ENCODE measurements at regions not wholly inside any gene's neighbourhood (a gene's known extent, or its start where the extent isn't known, plus 50 kb on each side); places are given as distances from the start of the nearest gene placed in this dataset.

DNA sequence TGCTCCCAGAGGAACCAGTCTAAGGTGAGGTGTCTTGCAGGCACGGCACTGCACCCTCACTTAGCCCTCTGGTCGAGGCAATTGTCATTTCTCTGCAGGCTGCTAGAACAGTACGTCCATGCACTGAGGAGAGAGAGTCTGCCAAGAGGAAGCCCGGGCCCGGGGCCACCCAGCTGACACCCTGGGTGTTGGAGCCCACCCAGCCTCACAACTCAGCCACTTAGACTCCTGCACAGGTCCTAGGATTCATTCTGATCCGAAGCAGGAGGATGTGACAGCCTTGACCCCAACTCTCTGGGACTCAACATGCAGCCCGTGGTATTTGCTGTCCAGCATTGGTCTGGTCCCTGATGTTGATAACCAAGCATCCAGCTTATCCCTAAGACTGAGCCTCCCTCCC is 111.9 kb downstream of the ADSS2 start:
- no peaks in the 10 kb centered on the region for H3K9me3 ChIP-seq (ENCODE audit: low read length)
- no peak overlapping the region for H3K27ac ChIP-seq (ENCODE audit: low read length)
- H3K4me2 ChIP-seq (ENCODE audit: low read length), result no peak overlapping the region
- no peak for TF ChIP-seq EP300 (conservative IDR thresholded peaks at IDR 0.05; ENCODE audit: poor library complexity, severe bottlenecking)
- H3K36me3 ChIP-seq (ENCODE audit: insufficient read depth, low read length), result no peaks in the 10 kb centered on the region
- no peaks in the 10 kb centered on the region for H4K20me1 ChIP-seq (ENCODE audit: insufficient read depth)
- H3K9ac ChIP-seq (ENCODE audit: low read length), result no peak overlapping the region
- no peaks in the 10 kb centered on the region for H3K79me2 ChIP-seq (replicated peaks; ENCODE audit: insufficient read depth, low read length)
- no peaks in the 10 kb centered on the region for H3K9me2 ChIP-seq (ENCODE audit: insufficient read depth, low read length)
- no peak overlapping the region for H3K4me3 ChIP-seq (ENCODE audit: low read length)
- no peaks in the 10 kb centered on the region for H3K27me3 ChIP-seq (ENCODE audit: insufficient read depth, low read depth, low read length)
- no peak overlapping the region for H2AFZ ChIP-seq (ENCODE audit: low read depth, low read length)
- H3F3A ChIP-seq (ENCODE audit: insufficient read depth, low read length, poor library complexity, severe bottlenecking), result no peaks in the 10 kb centered on the region

DNA sequence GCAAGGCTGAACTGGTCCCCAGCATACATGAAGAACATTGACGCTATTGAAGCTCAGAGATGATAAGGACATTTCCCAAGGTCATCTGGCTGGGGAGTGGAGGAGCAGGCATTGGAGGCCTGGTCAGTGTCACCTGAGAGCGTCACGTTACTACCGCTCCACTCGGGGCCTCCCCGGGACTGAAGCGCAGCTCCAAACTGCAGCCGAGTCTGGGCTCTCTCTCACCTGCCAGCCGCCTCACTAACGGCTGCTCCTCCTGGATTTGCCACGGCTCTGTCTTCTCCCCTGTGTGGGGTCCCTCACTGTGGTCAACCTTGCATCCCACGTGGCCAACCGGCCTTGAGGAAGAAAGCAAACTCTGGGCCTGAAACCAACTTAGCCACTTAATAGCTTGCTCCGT is 111.3 kb downstream of the ADSS2 start:
- Histone ChIP-seq H3K36me3 (ENCODE audit: insufficient read depth, low read length) (no peaks in the 10 kb centered on the region), H3K9ac (ENCODE audit: low read length) (no peak overlapping the region), H3F3A (ENCODE audit: insufficient read depth, low read length, poor library complexity, severe bottlenecking) (no peaks in the 10 kb centered on the region), H3K9me3 (ENCODE audit: low read length) (no peaks in the 10 kb centered on the region), H3K27ac (ENCODE audit: low read length) (no peak overlapping the region), H2AFZ (ENCODE audit: low read depth, low read length) (no peak overlapping the region), H3K79me2 (replicated peaks; ENCODE audit: insufficient read depth, low read length) (no peaks in the 10 kb centered on the region), H3K4me3 (ENCODE audit: low read length) (no peak overlapping the region), H4K20me1 (ENCODE audit: insufficient read depth) (no peaks in the 10 kb centered on the region), H3K4me2 (ENCODE audit: low read length) (no peak overlapping the region), H3K27me3 (ENCODE audit: insufficient read depth, low read depth, low read length) (no peaks in the 10 kb centered on the region), H3K9me2 (ENCODE audit: insufficient read depth, low read length) (no peaks in the 10 kb centered on the region)
- TF ChIP-seq EP300 (conservative IDR thresholded peaks at IDR 0.05; ENCODE audit: poor library complexity, severe bottlenecking) (no peak), SMC3 (conservative IDR thresholded peaks at IDR 0.05; ENCODE audit: poor library complexity) (no peak), CTCF (IDR thresholded peaks at IDR 0.05; ENCODE audit: poor library complexity, severe bottlenecking) (no peak), MXI1 (conservative IDR thresholded peaks at IDR 0.05; ENCODE audit: poor library complexity, severe bottlenecking) (no peak), REST (IDR thresholded peaks at IDR 0.05; ENCODE audit: borderline replicate concordance) (no peak), TAF1 (IDR thresholded peaks at IDR 0.05; ENCODE audit: low read depth) (no peak), RAD21 (conservative IDR thresholded peaks at IDR 0.05) (no peak), EZH2 (IDR thresholded peaks at IDR 0.05; ENCODE audit: borderline replicate concordance, insufficient read depth, low read length, poor library complexity, severe bottlenecking) (no peak), POLR2AphosphoS5 (IDR thresholded peaks at IDR 0.05) (no peak)
